Stimulated activated naive CD8-positive, alpha-beta T cell treated with anti-CD3 and anti-CD28 coated beads, Interleukin-15, Interleukin-2, amounts not matched to agents 100 U/mL and 50 U/mL, for 24 hours (primary cell): ENCODE measurements at regions not wholly inside any gene's neighbourhood (a gene's known extent, or its start where the extent isn't known, plus 50 kb on each side); places are given as distances from the start of the nearest gene placed in this dataset.
"Not testable (repeated sequence)": the region's sequence is repeated elsewhere in the genome, so short reads cannot be mapped to it uniquely, and the experiment has no call there.

Experiments used
- ATAC-seq: fragments of 150-1000 bp; cut with Tn5 transposase; one replicate; pipeline ENCODE4 v1.10.0; 2021
- DNase-seq: peaks from one replicate; pipeline ENCODE4 v3.0.0; 2021

DNA sequence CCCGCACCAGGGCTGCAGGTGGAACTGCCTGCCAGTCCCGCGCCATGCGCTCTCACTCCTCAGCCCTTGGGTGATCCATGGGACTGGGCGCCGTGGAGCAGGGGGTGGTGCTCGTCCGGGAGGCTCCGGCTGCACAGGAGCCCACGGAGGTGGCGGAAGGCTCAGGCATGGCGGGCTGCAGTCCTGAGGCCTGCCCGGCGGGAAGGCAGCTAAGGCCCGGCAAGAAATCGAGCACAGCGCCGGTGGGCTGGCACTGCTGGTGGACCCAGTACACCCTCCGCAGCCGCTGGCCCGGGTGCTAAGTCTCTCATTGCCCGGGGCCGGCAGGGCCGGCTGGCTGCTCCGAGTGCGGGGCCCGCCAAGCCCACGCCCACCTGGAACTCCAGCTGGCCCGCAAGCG, 976.0 kb downstream of the ADGRL2 start:
- not testable (repeated sequence) for ATAC-seq, DNase-seq

DNA sequence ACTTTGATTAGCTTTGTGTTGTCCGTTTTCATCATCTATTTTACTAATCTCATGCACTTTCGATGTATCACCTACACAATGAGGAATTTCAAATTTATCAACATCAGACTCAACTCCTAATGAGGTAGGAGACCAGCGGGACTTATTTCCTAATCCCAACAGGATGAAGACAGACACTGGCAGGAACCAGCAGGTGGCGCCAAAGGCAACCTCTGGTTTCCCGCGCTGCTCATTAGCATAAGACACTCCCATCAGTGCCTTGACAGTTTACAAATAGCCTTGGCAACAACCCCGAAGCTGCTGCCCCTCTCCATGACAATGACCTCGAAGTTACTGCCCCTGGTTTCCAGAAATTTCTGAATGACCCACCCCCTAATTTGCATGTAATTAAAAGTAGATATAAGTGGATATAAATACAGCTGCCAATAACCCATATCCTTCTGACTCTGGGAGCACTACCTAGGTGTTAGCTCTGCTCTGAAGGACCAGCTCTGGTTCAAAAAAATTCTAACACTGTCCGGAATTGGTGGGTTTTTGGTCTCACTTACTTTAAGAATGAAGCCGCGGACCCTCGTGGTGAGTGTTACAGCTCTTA, 974.8 kb downstream of the ADGRL2 start:
- ATAC-seq (no peak), DNase-seq (peak; percentile 48)

DNA sequence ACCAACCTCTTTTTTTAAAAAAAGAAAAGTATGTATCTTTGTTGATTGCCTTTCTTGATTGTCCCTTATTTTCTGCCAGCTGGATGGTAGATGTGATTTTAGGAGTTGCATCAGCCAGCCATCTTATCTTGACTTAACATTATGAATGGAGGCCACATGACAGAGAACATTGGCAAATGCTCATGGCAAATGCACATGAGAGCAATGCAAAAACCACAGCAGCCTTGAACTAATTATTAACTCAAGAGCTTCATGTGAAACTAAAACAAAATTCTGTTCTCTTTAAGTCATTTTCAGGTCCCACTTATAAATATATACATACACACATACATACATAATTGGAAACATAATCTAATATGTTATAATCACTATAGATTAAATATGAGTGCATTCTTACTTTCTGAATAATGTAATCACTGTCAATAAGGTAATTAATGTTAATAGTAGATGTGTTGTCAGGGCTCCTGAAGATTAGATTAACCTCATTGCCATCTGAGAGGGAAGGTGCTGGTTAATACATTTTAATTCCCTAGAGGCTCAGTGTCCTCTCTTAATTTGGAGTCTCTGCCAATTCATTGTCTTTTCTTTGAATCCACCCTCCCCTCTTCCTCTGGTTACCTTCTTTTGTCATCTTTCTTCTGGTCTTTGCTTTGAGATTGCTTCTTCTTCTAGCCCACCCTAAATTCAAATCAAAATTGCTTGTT, 962.2 kb downstream of the ADGRL2 start:
- no peak for ATAC-seq
- DNase-seq, result no peak

DNA sequence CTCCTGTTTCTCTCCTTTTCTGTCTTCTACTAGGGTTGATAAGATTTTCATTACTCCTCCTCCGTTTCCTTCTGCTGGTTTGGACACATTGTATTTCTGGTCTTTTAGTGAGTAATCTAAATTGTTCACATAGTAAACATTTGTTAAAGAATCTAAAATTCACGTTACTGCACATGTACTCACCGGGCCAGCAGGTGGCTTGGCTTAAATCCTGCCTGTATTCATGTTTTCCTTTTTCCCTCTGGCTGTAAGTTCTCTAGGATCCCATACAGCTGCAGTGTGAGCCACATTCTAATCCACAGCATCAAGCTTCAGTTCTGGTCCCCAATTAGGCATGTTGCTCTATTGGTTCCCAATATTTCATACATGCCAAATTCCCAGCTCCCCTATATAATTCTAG, 958.3 kb downstream of the ADGRL2 start:
- DNase-seq (no peak), ATAC-seq (no peak)

DNA sequence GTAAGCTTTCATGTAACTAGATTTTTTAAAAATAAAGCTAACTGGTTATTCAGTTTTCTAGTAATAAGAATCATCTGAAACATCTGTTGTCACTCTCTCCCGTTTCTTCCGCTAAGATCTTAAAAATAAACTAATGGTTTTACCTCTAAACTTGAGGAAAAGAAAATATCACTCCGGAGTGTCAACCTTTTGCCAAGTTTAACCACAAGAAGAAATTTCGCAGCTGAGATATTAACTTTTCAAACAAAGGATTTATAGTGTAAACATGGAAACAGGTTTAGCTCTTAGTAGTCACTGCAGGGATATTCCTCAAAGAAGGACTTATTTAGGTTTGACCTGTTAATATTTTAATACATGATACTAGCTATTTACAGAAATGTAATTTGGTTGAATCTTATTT, 954.9 kb downstream of the ADGRL2 start:
- DNase-seq (no peak), ATAC-seq (no peak)

DNA sequence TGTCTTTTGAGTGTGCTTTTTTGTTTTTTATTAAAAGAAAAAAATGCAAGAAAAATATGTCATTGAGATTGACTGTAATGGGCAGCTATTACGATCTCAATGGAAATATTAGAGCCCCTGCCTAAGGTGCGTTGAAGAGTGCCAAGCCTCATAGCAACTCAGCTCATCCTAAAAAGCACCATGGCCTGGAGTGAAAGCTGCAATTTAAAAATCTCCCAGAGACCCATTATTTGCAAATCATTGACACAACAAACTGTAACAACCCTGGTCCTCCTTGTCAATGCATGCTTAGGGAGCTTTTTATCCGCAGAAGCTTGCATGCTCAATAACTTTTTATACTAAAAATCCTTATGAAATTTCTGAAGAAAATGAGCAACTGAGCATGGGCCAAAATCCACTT, 954.5 kb downstream of the ADGRL2 start:
- DNase-seq (no peak), ATAC-seq (no peak)

DNA sequence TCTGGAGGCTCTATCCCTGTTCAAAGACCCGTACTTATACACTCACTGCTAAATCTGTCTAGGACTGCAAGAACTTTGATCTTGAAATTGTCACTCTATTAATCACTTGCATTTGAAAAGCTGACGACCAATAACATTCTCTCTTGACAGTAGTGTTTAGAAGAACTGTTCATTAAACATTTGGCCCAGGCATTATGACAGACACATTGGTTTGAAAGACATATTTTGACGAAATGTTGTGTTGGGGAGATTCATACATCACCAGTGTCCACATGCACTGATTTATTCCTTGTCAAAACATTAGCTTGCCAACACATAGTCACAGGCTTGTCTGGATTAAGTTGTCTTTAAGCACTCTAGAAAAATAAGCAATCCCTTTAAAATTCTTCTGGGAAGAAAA, 951.3 kb downstream of the ADGRL2 start:
- DNase-seq (no peak), ATAC-seq (no peak)

DNA sequence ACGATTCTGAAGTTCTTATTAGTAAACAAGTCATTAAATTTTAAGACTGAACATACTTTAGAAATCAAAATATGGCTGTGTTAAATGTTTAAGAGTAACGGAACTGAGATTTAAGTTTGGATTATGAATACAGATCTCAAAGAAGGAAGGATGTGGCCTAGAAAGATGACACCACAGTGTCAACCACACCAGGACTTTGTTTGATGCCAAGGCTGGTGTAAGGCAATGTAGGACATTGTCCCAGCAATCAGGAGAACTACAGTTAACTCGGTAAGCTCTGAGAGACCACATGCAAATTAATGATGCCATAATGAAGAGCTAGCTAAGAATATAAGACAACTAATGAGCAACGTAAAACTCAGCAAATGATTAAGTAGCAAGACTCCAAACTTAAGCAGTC, 932.9 kb downstream of the ADGRL2 start:
- no peak for DNase-seq

DNA sequence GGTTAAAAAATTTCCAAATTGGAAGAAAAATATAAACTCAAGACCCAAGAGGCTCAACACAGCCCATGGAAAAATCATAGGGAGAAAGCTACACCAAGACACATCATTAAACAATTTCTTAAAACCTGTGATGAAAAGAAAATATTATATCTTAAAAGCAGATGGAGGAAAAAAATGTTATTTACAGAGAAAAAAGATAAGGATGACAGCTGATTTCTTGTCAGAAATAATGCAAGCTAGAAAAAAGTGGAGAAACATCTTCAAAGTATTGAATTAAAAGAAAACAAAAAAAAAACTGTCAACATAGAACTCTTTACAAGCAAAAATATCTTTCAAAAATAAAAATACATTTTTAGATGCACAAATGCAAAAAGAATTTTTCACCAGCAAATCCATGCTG, 930.5 kb downstream of the ADGRL2 start:
- no peak for ATAC-seq
- DNase-seq, result no peak

More for the DNA sequence above, 932.9 kb downstream of the ADGRL2 start:
- ATAC-seq, result no peak

DNA sequence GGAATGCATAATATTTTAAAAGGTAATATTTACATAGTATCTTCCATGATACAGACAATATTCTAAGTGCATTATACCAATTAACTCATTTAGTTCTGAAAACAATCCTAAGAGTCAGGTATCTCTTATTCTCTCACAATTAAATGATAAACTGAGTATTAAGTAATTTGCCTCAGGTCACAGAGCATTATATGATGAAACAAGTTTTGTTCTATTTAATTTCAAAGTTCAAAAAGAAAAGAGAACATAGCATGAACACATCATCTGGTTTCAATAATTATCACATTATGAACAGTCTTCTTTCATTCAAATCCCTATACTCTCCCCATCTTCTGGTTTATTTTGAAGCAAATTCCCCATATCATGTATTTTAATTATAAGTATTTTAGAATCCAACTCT, 927.5 kb downstream of the ADGRL2 start:
- DNase-seq (no peak), ATAC-seq (no peak)

DNA sequence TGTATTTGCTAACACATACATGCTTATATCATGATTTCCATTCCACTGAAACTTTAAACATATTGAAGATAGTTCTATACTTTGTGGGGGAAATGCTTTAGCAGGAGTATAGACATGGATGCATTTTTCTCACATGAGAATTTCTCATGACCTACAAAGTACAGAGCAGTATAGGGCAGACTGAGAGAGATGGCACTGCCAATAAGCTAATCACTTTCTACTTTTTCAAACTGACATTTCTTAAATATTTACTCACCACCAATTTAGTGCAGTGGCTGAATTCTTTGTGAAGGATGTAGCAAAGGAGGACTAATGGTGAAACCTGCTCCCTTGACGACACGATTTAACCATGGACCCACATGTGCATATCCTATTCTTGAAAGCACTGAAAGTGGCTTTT, 923.5 kb downstream of the ADGRL2 start:
- ATAC-seq, result no peak
- DNase-seq, result no peak

DNA sequence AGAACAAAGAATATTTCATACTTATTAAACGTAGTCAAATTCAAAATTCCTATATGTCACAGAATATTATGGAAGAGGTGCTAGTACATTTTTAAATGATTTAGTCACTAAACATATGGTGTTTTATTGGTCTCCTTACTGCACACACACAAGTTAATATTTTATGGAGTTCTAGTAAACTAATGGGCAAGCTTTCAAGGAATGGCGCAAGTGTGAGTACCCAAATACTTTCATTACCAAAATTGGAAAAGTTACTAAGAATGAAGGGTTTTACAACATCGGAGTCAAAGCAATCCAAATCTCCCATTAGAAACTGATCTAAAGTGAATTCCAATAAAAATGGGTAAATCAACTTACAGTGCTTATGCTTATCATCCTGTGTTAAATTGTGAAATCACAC, 921.9 kb downstream of the ADGRL2 start:
- ATAC-seq (no peak), DNase-seq (no peak)

DNA sequence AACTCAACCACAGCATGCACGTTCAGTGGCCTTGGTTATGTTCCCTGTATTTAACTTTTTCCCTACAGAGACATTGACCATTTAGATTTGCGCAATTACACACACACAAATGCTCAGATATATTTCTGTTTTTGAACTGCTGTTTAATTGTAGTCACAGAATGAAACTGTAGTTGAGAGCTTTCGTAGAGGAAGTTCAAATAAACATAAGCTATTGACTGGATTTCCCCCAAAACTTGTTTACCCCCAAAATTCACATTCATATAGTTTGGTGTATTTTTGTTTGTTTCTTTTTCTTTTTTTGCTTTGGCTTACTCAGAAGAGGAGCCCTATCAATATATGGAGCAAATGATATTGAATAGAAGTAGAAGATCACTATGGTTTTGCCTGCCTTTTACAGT, 921.0 kb downstream of the ADGRL2 start:
- no peak for ATAC-seq

DNA sequence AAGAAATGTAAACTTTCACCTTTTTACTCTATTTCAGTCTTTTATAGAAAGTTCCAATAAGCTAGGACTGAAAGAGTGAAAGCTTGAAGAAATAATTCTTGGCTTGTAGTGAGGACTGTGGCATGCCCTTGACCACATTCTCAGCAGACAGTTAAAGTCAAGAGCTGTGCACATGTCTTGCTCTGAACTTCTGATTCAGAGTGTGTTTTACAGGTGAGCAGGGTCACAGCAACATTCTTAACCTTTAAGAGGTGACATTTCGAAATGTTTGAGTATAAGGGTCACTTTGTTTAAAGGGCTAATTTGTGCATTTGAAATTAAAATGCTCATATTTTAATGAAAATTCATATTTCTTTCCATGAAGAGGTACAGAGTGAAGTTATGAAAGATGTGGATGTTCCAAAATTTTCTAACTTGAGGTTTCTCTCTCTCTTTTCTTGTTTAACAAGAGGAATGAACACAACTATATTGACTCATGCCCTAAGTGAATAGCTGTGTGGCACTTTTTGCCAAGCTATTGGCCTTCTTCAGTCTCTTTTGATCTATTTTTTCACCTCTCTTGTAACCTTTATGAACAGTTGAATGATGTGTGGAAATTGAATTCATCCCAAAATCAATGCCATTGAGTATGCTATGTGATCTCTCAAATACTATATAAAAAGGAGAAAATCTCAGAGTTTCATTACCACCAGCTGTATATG, 918.1 kb downstream of the ADGRL2 start:
- DNase-seq (no peak), ATAC-seq (no peak)

More for the DNA sequence above, 921.0 kb downstream of the ADGRL2 start:
- no peak for DNase-seq

DNA sequence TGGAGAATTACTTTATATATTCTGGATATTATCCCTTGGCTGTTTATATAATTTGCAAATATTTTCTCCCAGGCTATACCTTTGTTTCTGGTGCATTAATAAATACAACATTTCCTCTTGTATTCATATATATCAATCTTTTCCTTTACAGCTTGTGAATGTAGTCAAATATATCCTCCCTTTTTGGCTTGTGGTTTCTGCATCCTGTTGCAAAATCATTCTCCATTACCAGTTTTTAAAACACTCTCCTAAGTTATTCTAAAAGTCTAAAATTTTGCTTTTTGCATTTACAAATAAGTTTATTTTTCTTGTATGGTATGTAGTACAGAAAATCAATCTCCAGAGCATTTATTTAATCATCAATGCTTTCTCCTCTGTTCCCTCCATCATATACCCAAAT, 909.4 kb downstream of the ADGRL2 start:
- ATAC-seq (no peak), DNase-seq (no peak)

DNA sequence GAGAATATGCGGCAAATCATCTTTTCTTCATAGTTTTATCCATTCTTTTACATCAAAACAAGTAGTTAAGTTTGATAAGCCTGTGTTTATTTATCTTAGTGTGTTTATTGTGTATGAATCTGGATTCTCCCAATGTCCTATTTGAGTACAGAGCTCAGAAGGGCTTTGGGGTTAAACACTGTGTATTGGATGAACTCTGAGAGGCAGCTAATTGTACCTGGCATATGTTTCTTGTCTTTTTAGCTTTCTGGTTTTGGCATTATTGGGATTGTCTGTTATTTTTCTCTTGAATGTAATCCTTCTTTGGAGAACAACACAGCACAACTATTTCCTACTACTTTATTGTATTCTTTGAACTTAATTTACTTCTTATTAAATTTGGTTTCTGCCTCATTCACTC, 906.9 kb downstream of the ADGRL2 start:
- ATAC-seq (no peak), DNase-seq (no peak)

DNA sequence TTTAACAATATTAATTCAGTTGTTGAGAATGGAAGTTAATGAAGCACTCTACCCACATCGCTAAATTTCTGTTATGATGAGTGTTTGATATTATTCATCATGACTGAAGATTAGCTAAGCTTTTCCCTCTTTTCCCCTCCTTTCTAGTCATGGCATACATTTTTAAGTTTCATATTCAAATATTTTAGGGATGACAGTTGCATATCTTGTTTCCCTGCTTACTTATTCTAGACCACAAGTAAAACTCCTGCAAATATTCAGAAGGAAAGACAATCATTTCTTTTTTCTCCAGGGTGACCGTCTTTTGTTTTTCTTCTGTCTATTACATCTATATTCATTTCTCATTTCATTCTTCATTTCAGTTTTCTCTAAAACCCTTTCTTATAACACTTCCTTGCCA, 906.0 kb downstream of the ADGRL2 start:
- ATAC-seq, result no peak
- no peak for DNase-seq

DNA sequence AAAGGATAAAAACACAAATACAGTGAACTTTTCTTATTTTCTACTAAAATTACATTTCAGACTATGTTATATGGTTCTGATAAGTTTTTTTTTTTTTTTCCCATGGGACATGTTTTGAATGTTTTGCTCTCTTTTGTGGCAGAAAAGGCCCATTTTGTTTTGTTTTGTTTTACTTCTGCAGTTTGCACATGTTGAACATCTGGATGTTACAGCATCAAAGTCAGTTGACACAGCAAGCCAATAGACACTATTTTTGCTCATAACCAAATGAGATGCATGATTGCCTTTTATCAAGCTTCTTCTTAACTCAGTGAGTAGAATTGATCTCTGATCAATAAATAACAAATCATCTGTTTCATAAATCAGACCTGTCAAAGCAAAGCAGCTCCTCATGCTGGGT, 904.2 kb downstream of the ADGRL2 start:
- no peak for DNase-seq
- ATAC-seq, result no peak

DNA sequence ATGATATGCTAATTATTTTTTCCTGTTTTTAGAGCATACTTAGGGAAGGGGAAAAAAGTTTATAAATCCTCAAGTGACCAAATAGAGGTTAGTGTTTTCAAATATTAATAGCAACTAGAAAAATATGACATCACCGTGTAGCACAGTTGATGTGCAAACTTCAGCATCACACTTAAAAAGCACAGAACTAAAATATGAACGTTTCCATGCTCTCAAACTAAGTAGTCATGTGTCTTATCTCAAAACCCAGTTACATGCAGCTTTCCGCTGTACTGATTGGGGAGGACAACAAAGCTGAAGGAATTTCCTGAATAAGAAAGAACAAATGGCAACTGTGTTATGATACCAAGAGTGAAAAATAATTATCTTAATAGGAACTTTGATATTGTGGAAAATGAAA, 903.7 kb downstream of the ADGRL2 start:
- DNase-seq (no peak), ATAC-seq (no peak)

DNA sequence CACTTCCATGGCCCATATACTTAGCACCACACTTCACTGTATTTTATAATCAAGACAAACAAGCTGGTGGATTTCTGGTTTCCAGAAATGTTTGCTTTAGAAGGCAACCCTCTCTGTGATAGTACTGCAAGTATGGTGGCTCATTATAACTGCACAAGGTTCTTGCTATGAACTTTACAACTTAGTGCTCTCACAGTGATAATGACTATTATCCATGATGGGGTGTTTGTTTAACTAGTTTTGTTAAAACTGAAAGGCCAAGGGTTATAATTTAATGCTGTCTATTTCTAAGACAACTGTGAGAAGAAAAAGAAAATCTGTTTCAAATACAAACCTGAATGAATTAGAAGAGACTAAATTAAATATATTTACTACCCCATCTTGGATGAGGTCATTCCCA, 903.2 kb downstream of the ADGRL2 start:
- DNase-seq (no peak), ATAC-seq (no peak)

DNA sequence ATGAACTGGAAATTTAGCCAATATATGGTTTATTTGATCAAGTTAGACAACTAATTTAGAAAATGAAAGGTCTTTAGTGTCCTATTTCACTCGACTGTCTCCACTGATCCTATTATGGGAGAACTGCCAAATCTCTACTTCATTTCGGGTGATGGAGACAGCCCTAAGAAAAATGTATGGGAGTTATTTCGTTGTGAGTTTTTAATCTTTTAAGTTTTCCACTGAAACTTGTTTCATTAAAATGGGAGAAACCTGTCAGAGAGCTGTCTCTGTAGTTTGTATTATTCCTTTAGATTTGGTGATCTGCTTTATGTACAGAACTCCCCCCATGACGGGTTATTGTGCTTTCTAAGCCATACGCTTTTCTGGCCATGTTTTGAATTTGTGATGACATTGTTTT, 899.7 kb downstream of the ADGRL2 start:
- ATAC-seq, result no peak
- no peak for DNase-seq

DNA sequence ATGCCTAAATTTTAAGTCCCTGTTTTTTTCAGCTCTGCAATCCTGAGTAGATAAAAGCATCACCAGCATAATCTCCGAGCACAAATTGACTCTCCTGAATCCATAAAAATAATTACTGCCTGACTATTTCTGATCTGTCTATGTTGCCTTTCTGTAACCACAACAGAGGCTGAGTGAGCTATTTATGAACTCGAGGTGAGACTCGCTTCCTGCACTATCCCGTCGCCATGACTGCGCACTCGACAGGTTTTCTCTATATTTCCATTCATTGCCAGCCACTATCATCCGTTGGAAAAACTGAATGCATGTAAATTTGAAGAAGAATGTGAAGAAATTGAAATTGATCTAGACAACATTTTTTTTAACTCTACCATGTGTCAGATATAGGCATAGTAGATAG, 897.2 kb downstream of the ADGRL2 start:
- ATAC-seq, result no peak

DNA sequence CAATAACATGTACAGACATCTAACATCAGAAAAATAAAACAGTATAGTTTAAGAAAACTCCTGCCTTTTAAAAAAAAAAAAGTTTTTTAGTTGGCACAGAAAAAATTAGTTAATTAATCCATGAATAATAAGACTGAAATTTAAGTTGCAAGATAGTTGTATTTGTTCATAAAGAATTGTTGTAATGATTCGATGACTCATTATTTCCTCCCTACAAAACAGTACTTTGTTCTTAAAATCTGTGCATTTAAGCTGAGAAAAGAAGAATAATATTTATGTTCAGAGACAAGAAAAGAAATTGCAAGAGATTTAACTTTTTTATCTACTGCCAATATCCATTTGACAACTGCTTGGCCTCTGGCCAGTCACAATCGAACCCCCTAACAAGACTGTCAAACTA, 894.7 kb downstream of the ADGRL2 start:
- no peak for DNase-seq
- ATAC-seq, result no peak

More for the DNA sequence above, 897.2 kb downstream of the ADGRL2 start:
- DNase-seq, result no peak

DNA sequence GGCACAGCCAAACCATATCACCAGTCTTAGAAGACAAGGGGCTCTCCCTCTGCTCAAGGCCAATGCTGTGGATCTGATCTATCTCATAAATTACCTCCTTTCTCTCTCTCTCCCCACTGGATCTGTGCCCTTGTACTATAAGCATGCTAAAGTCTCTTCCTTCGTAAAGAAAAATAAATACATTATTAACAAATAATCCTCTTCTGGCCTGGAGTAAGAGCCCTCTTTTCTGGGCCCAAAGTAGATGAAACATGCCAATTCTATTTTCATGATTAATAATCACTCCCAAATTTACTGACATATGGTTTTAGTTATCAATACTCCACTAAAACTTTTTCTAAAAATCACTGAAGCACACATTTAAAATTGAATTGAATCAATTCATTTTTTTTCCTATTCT, 889.7 kb downstream of the ADGRL2 start:
- ATAC-seq (no peak), DNase-seq (no peak)
